Large intestine (tissue), 3 donors: ENCODE measurements at regions not wholly inside any gene's neighbourhood (a gene's known extent, or its start where the extent isn't known, plus 50 kb on each side); places are given as distances from the start of the nearest gene placed in this dataset.

Source experiments
- DNase-seq, 2 donors: peaks; one replicate each; pipeline versions ENCODE4 v3.0.0 to v3.0.0-alpha.2; 2013
- H3K27ac ChIP-seq: one replicate; pipeline ENCODE4 v1.5.1; 2013; ENCODE audit warnings: low read length
- H3K27me3 ChIP-seq: 2 replicates; pipeline ENCODE4 v1.6.1; 2013; ENCODE audit warnings: low read length; ENCODE audit not compliant: control insufficient read depth, insufficient read depth
- H3K36me3 ChIP-seq: 2 replicates; pipeline ENCODE4 v1.6.1; 2013; ENCODE audit warnings: low read length; ENCODE audit not compliant: control insufficient read depth, insufficient read depth
- H3K4me1 ChIP-seq: one replicate; pipeline ENCODE4 v1.6.1; 2013; ENCODE audit warnings: low read length; ENCODE audit not compliant: control insufficient read depth, insufficient read depth
- H3K4me3 ChIP-seq: one replicate; pipeline ENCODE4 v1.5.1; 2013; ENCODE audit warnings: low read length
- H3K9me3 ChIP-seq: one replicate; pipeline ENCODE4 v1.6.1; 2013; ENCODE audit warnings: mild to moderate bottlenecking, low read depth, low read length, moderate library complexity; ENCODE audit not compliant: control insufficient read depth
- WGBS: methylation state at CpG from one replicate; pipeline ENCODE4 v1.1.5; 2013; ENCODE audit warnings: low lambda C conversion rate; ENCODE audit not compliant: insufficient coverage; 5-methylcytosine and 5-hydroxymethylcytosine counted together

DNA sequence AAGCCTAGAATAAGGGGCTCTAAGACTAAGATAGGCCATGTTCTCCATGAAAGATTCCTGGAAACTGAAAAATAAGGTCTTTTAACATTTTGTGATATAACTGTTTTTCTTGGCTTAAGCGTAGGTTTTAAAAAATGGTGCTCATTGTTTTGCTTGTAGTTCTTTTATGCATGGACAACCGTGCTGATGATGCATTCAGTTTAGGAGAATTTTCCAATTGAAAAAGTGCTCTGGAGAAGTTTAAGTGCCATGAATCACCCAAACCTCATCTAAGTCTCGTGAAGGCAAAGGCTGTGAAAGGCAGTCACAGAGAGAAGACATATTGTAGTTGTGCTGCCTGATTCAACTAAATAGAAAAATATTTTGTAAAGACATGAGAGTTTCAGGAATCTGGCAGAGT lies 111.8 kb upstream of the GAREM1 start:
- DNase-seq = no peak
- no peak overlapping the region for H3K27ac ChIP-seq
- WGBS = no CpG with 5 or more reads among the region's 3 CpGs
- no peaks in the 10 kb centered on the region for H3K27me3 ChIP-seq
- no peaks in the 10 kb centered on the region for H3K36me3 ChIP-seq
- no peaks in the 10 kb centered on the region for H3K9me3 ChIP-seq
- H3K4me3 ChIP-seq = no peak overlapping the region
- no peaks in the 10 kb centered on the region for H3K4me1 ChIP-seq

DNA sequence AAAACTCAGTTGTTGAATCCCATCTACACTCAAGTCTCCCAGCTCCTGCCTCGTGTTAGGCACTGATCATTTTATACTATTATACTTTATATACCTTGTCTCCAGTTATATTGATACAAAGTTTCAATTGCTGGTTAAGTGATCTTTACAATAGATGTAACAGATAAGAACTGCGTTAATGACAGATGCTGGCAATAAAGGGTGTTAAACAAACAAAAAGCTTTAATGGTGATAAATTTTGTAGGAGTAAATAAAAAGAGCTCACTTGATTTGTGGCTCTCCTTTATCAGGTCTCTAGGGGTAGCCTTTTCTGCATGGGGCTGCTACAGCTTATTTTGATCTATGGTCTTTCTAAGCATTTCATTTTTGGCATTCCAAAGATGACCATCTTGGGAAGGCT lies 106.9 kb upstream of the GAREM1 start:
- H3K27me3 ChIP-seq = no peaks in the 10 kb centered on the region
- no peak overlapping the region for H3K27ac ChIP-seq
- no peak for DNase-seq
- no peaks in the 10 kb centered on the region for H3K36me3 ChIP-seq
- 27% methylated on average over 2 of the region's 2 CpGs for WGBS
- no peak overlapping the region for H3K4me3 ChIP-seq
- no peaks in the 10 kb centered on the region for H3K9me3 ChIP-seq
- no peaks in the 10 kb centered on the region for H3K4me1 ChIP-seq

DNA sequence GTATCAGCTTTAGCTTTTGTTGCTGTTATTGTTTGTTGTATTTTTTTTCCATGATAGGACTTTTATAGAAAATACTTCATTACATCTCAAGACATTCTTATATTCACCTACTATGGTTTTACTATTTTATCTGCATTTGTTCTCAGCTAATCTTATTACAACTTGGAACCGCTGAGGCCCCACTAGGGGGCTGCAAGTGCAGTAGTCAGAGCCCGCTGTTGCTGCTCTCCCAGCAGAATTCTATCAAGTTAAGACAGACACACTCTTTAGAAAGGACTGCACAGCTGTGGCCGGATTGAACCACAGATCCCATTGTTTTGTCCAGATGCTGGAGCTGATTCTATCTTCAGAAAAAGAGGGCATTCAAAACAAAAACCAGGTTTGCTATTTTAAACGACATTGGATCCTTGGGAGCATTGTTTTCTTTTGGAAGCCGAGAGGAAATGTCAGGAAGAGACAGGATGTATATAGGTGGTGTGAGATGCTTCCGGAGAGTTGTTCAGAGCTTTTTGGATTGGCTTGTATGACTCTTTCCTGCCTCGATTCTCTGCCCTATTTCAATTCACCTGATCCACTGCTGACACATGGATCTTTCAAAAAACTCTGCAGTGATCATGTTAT lies 105.7 kb upstream of the GAREM1 start:
- no peak overlapping the region for H3K4me3 ChIP-seq
- no CpG with 5 or more reads among the region's 7 CpGs for WGBS
- H3K9me3 ChIP-seq = no peaks in the 10 kb centered on the region
- H3K4me1 ChIP-seq = no peaks in the 10 kb centered on the region
- no peaks in the 10 kb centered on the region for H3K27me3 ChIP-seq
- H3K27ac ChIP-seq = no peak overlapping the region
- DNase-seq = peak in 1 of 2 donors; percentile 18
- no peaks in the 10 kb centered on the region for H3K36me3 ChIP-seq

DNA sequence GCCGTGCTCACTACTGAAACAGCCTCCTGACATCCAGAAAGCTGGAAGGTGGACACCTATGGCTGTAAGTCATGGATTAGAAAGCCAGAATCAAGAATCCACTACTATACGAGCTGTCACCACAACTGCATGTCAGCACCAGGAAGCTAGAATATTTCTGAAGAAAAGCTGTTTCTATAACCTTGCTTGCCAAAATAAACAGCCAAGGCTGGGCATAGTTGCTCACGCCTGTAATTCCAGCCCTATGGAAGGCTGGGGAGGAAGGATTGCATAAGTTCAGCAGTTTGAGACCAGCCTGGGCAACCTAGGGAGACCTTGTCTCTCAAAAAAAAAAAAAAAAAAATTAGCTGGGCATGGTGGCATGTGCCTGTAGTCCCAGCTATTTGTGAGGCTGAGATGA lies 96.3 kb upstream of the GAREM1 start:
- DNase-seq = no peak
- Histone ChIP-seq H3K4me3 (no peak overlapping the region), H3K4me1 (no peaks in the 10 kb centered on the region), H3K27ac (no peak overlapping the region), H3K36me3 (no peaks in the 10 kb centered on the region), H3K27me3 (no peaks in the 10 kb centered on the region), H3K9me3 (no peaks in the 10 kb centered on the region)
- no CpG with 5 or more reads among the region's 3 CpGs for WGBS

DNA sequence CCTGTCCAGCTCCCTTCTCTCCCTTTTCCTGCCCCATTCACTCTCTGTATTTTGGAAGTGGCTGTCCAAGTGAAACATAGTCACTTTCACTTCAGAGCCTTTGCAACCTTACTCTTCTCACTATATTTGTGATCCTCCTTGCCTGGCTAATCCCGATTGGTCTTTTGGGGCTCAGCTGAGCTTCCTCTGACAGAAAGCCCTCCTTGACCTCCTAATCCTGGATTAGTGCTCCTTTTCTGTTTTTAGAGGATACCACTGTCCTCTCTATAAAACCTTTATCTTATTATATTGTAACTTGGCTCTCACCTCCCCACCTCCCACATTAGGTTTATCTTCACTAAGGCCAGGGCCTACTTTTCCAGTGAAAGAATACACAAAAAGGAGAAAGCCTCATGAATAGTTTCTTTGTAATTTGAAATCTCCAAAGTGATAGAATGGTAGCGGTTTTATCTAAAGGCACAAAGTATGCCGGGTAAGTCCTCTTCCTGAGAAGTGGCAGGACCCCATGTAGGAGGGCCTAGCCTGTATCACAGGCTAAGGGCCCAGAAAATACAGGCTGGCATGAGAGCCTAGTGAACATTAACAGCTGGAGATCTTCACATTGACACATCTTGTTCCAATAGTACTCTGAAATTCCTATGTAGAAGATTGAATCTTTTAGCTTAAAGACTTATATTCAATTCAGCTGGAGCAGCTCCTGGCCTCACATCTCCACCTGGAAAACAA lies 83.1 kb upstream of the GAREM1 start:
- Histone ChIP-seq H3K9me3 (no peaks in the 10 kb centered on the region), H3K4me3 (no peak overlapping the region), H3K36me3 (no peaks in the 10 kb centered on the region), H3K27me3 (no peaks in the 10 kb centered on the region), H3K27ac (no peak overlapping the region), H3K4me1 (peaks cover 1% of the 10 kb centered on the region)
- WGBS = no CpG with 5 or more reads among the region's 3 CpGs
- no peak for DNase-seq

DNA sequence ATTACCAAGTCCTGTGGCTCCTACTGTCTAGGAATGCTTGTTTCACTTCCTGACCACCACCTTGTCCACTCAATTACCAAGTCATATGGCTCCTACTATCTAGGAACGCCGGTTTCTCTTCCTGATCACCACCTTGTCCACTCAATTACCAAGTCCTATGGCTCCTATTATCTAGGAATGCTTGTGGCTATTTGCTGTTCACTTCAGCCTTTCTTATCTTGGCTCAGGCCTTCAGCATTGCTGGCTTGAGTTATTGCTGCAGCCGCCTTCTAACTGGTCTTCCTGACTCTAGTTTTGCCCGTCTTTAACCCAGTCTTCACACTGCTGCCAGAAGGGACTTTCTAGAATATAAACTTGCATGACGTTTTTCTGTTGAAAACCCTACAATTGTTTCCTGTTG lies 82.5 kb upstream of the GAREM1 start:
- no peak overlapping the region for H3K4me3 ChIP-seq
- peak; percentile 31 to 47 for DNase-seq
- H3K27ac ChIP-seq = peak overlapping the region; percentile 4
- no peaks in the 10 kb centered on the region for H3K9me3 ChIP-seq
- H3K4me1 ChIP-seq = peaks cover 7% of the 10 kb centered on the region
- no peaks in the 10 kb centered on the region for H3K36me3 ChIP-seq
- no CpG with 5 or more reads among the region's 5 CpGs for WGBS
- H3K27me3 ChIP-seq = no peaks in the 10 kb centered on the region

DNA sequence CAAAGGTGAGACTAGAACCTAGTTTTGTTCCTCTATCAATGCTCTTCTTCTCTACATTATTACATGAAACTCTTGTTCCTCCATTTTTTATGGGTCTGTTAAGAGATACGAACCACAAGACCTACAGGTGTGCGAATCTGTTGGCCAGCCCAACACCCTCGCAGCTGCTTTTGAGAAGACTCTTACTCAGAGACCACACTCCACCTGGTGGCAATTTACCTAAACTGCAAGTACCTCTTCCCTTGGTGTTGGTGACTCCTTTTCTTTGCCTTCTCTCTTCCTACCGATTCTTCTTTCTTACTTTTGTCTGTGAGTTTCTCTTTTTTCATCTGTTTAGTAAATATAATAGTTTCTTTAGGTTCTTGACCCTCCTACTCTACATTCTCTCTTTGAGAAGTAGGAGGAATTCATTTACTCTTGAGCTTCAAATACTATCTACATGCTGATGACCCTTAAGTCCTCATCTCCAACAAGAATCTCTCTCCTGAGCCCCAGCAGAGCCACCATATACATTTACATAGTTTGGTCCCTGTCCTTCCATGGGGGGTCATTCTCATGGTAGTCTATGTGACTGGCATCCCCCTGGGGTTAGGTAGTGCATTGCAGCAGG lies 81.8 kb upstream of the GAREM1 start:
- H3K4me3 ChIP-seq = no peak overlapping the region
- H3K36me3 ChIP-seq = no peaks in the 10 kb centered on the region
- no peaks in the 10 kb centered on the region for H3K27me3 ChIP-seq
- peaks cover 7% of the 10 kb centered on the region for H3K4me1 ChIP-seq
- no peaks in the 10 kb centered on the region for H3K9me3 ChIP-seq
- H3K27ac ChIP-seq = peak overlapping the region; percentile 4
- DNase-seq = peak; percentile 56 to 63
- WGBS = 30% methylated on average over 1 of the region's 4 CpGs

DNA sequence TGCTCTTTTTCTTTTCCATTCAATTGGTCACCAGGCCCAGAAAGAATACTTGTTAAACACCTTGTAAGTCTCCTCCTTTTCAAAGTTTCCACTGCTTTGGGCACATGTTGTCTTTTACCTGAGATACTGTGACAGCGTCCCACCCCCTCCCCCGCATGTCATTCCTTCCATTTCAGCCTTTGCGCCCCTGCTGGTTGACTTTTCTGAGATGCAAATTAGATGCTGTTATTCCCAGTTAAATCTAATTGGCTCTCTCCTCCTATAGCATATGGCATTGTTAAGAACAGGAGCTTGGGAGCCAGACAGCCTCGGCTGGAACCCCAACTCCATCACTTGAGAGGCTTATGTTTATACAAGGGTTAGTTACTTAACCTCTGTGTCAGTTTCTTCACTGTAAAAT lies 80.3 kb upstream of the GAREM1 start:
- Histone ChIP-seq H3K4me1 (peaks cover 7% of the 10 kb centered on the region), H3K27ac (no peak overlapping the region), H3K4me3 (no peak overlapping the region), H3K36me3 (no peaks in the 10 kb centered on the region), H3K27me3 (no peaks in the 10 kb centered on the region), H3K9me3 (no peaks in the 10 kb centered on the region)
- no peak for DNase-seq
- whole genome bisulfite sequencing = no CpG with 5 or more reads among the region's 4 CpGs

DNA sequence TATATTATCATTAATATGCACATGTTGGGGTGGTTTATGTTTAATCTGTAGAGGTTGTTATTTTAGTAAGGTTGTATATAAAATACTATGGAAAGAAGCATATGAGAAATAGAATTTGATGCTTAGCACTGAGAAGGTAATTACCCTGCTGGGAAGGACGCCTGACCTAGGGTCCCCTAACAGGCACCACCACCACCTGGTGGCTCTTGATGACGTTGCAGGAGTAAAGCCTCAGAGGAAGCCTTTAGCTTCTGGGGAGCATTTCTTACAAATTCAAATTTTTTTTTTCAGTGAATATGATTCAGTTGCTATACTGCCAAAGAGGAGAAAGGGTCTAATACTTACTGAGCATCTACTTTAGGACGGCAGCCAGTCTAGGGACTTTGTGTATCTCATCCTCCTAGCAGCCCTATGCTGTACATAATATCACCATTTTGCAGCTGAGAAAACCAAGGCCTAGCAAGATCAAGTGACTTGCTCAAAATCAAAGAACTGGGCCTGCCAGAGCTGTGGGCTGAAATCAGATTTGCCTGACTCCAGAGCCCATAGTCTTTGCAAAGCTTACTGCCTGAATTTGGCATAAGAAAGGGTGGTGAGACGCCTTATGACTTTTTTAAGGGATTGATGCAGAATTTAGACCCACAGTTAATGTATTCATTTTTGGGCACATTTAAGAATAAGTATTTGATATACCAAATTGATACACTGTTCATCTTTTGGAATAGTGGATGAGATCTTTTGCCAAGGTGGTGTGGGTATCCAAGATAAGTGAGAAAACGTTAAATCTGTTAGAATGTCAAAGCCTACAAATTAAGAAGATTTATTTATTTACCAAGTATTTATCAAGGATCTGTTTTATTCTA lies 78.8 kb upstream of the GAREM1 start:
- Histone ChIP-seq H3K36me3 (no peaks in the 10 kb centered on the region), H3K27me3 (no peaks in the 10 kb centered on the region), H3K27ac (no peak overlapping the region), H3K4me1 (peaks cover 7% of the 10 kb centered on the region), H3K4me3 (no peak overlapping the region), H3K9me3 (no peaks in the 10 kb centered on the region)
- WGBS = 67% methylated on average over 1 of the region's 5 CpGs
- DNase-seq = peak; percentile 38 to 52

DNA sequence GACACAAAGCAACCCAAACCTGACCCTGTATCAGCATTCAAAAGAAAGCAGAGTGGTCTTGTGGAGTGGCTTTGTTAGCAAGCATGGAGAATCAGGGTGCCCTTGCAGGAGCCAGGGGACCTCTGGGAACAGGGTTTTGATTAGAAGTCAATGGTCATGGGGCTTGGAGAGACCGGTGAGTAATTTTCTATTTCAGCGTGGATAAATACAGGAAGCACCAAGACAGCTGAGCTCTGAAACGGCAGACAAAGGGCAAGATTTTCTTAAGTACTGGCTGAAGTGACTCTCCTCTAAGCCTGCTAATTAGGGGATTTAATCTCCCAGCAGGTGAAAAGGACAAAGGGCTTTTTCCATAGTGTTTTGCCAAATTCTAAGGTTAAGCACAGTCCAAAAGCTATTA lies 78.0 kb upstream of the GAREM1 start:
- peak overlapping the region; percentile 45 for H3K27ac ChIP-seq
- H3K4me1 ChIP-seq = peaks cover 7% of the 10 kb centered on the region
- H3K9me3 ChIP-seq = no peaks in the 10 kb centered on the region
- no peaks in the 10 kb centered on the region for H3K36me3 ChIP-seq
- whole genome bisulfite sequencing = no CpG with 5 or more reads among the region's 3 CpGs
- H3K27me3 ChIP-seq = no peaks in the 10 kb centered on the region
- DNase-seq = peak; percentile 39 to 80
- no peak overlapping the region for H3K4me3 ChIP-seq
